MCF 10A (cell line): ENCODE measurements at regions not wholly inside any gene's neighbourhood (a gene's known extent, or its start where the extent isn't known, plus 50 kb on each side); places are given as distances from the start of the nearest gene placed in this dataset.

Experiments
- BruUV-seq: library from RNA; stranded (reverse); fragments of 400-500 nt; replicated peaks from 2 replicates; lab custom pipeline; 2021; lab: Mats Ljungman, UMichigan
- CTCF ChIA-PET: fragments of 300-600 bp; sonication (Branson Sonifier 250); formaldehyde crosslinking; extraction: SDS; loops from one replicate; lab custom pipeline; 2021; ENCODE audit warnings: antibody characterized with exemption, inconsistent platforms; lab: Yijun Ruan, JAX
- POLR2A ChIA-PET: fragments of 300-600, 350-650 bp; sonication (Branson Sonifier 250); formaldehyde crosslinking; extraction: SDS; loops from one replicate; lab custom pipeline; 2020; ENCODE audit warnings: antibody characterized with exemption, inconsistent platforms; lab: Yijun Ruan, JAX
- DNase-seq: peaks from one replicate; pipeline ENCODE4 v3.0.0-alpha.2; 2018; ENCODE audit not compliant: unreplicated experiment
- H3K27ac Mint-ChIP-seq: one replicate; pipeline ENCODE4 v1.8.0; 2022; ENCODE audit warnings: mild to moderate bottlenecking, low read depth, mixed read lengths; ENCODE audit not compliant: unreplicated experiment
- H3K27me3 Mint-ChIP-seq: one replicate; pipeline ENCODE4 v1.8.0; 2022; ENCODE audit warnings: mixed read lengths; ENCODE audit not compliant: insufficient read depth, unreplicated experiment
- H3K36me3 Mint-ChIP-seq: one replicate; pipeline ENCODE4 v1.8.0; 2022; ENCODE audit warnings: mild to moderate bottlenecking, moderate library complexity, mixed read lengths; ENCODE audit not compliant: insufficient read depth, unreplicated experiment
- H3K4me1 Mint-ChIP-seq: one replicate; pipeline ENCODE4 v1.8.0; 2022; ENCODE audit warnings: mixed read lengths; ENCODE audit not compliant: insufficient read depth, unreplicated experiment
- H3K4me3 Mint-ChIP-seq: one replicate; pipeline ENCODE4 v1.8.0; 2022; ENCODE audit warnings: mild to moderate bottlenecking, moderate library complexity, mixed read lengths; ENCODE audit not compliant: unreplicated experiment
- H3K9me3 Mint-ChIP-seq: one replicate; pipeline ENCODE4 v1.8.0; 2022; ENCODE audit warnings: mixed read lengths; ENCODE audit not compliant: unreplicated experiment
- CTCF ChIP-seq: fragments of 200-600 bp; IDR thresholded peaks from one replicate; pipeline ENCODE4 v1.8.0; 2022; ENCODE audit warnings: antibody characterized with exemption, mild to moderate bottlenecking; ENCODE audit not compliant: unreplicated experiment
- intact Hi-C: fragments of 100-400 bp; cut with micrococcal nuclease; formaldehyde crosslinking; loops from 2 replicates; pipeline ENCODE4 v1.14.1; 2022

GRCh38 chr13:68676513-68677115, 1431.0 kb upstream of the ATXN8OS start:
- no peak for DNase-seq
- intact Hi-C loops, result no loop called here
- ChIA-PET CTCF (no interaction called here), POLR2A (no interaction called here)
- Mint-ChIP-seq H3K4me1 (no peaks in the 10 kb centered on the region), H3K27ac (no peak overlapping the region), H3K36me3 (no peaks in the 10 kb centered on the region), H3K27me3 (no peaks in the 10 kb centered on the region), H3K4me3 (no peak overlapping the region), H3K9me3 (no peaks in the 10 kb centered on the region)
- BruUV-seq, result no TSS peak
- TF ChIP-seq CTCF, result no peak

GRCh38 chr13:68675209-68675608, 1432.4 kb upstream of the ATXN8OS start:
- H3K36me3 Mint-ChIP-seq, result no peaks in the 10 kb centered on the region
- H3K9me3 Mint-ChIP-seq, result no peaks in the 10 kb centered on the region
- no peaks in the 10 kb centered on the region for H3K4me1 Mint-ChIP-seq
- no peak for TF ChIP-seq CTCF
- intact Hi-C loops, result no loop called here
- no peak for DNase-seq
- H3K27me3 Mint-ChIP-seq, result no peaks in the 10 kb centered on the region
- POLR2A ChIA-PET, result no interaction called here
- CTCF ChIA-PET, result no interaction called here
- no peak overlapping the region for H3K4me3 Mint-ChIP-seq
- BruUV-seq, result no TSS peak
- H3K27ac Mint-ChIP-seq, result no peak overlapping the region

- BruUV-seq, result no TSS peak
- H3K9me3 Mint-ChIP-seq, result no peaks in the 10 kb centered on the region
- no peak for TF ChIP-seq CTCF
- no peaks in the 10 kb centered on the region for H3K27me3 Mint-ChIP-seq
- no peak overlapping the region for H3K27ac Mint-ChIP-seq
- CTCF ChIA-PET, result no interaction called here
- no peaks in the 10 kb centered on the region for H3K4me1 Mint-ChIP-seq
- H3K4me3 Mint-ChIP-seq, result no peak overlapping the region
- POLR2A ChIA-PET, result no interaction called here
- no peaks in the 10 kb centered on the region for H3K36me3 Mint-ChIP-seq
- DNase-seq, result no peak
- intact Hi-C loops, result no loop called here
Measured at GRCh38 chr13:68667863-68668262, 1437.7 kb upstream of the PCDH9 start.

GRCh38 chr13:68666774-68667397, 1436.8 kb upstream of the PCDH9 start:
- no peaks in the 10 kb centered on the region for H3K4me1 Mint-ChIP-seq
- no peak overlapping the region for H3K4me3 Mint-ChIP-seq
- DNase-seq, result no peak
- no peak for TF ChIP-seq CTCF
- H3K9me3 Mint-ChIP-seq, result no peaks in the 10 kb centered on the region
- ChIA-PET CTCF (no interaction called here), POLR2A (no interaction called here)
- no TSS peak for BruUV-seq
- intact Hi-C loops, result no loop called here
- H3K36me3 Mint-ChIP-seq, result no peaks in the 10 kb centered on the region
- no peak overlapping the region for H3K27ac Mint-ChIP-seq
- H3K27me3 Mint-ChIP-seq, result no peaks in the 10 kb centered on the region
